SK-N-SH (cell line): ENCODE measurements at regions not wholly inside any gene's neighbourhood (a gene's known extent, or its start where the extent isn't known, plus 50 kb on each side); places are given as distances from the start of the nearest gene placed in this dataset.

Experiments used
- CTCF ChIA-PET: fragments of 300-600, 350-600 bp; formaldehyde crosslinking; extraction: SDS; loops from one replicate; lab custom pipeline; 2021; lab: Yijun Ruan, JAX
- POLR2A ChIA-PET: fragments of 350-600 bp; sonication (Branson Sonifier 250); formaldehyde crosslinking; extraction: SDS; loops from one replicate; lab custom pipeline; 2020; ENCODE audit warnings: antibody characterized with exemption, inconsistent platforms; lab: Yijun Ruan, JAX
- DNase-seq: peaks from one replicate; pipeline ENCODE4 v3.0.0; 2012
- H2AFZ ChIP-seq: fragments of 200-600 bp; sonication (generic); 2 replicates; pipeline ENCODE4 v1.8.1; 2016; ENCODE audit warnings: antibody characterized with exemption, mild to moderate bottlenecking, low read depth
- H3F3A ChIP-seq: fragments of 200-600 bp; sonication (generic); replicated peaks from 2 replicates; pipeline ENCODE3; 2016; ENCODE audit warnings: antibody characterized with exemption, mild to moderate bottlenecking; ENCODE audit not compliant: insufficient read depth
- H3K27ac ChIP-seq, 2 experiments: fragments of 200-500 bp in 1 of 2; fragments of 200-600 bp in 1 of 2; sonication (Bioruptor generic) in 1 of 2; sonication (generic), shearing (Covaris generic) in 1 of 2; 2 replicates each; pipeline versions ENCODE4 v1.5.1 to v1.6.1; 2014 to 2016; ENCODE audit warnings: low read depth in 2 of 2, inconsistent platforms in 1 of 2, low read length in 1 of 2, mild to moderate bottlenecking in 1 of 2, mixed read lengths in 1 of 2
- H3K27me3 ChIP-seq: fragments of 200-600 bp; sonication (generic), shearing (Covaris generic); 2 replicates; pipeline ENCODE4 v1.6.1; 2016; ENCODE audit warnings: mixed run types; ENCODE audit not compliant: insufficient read depth
- H3K36me3 ChIP-seq, 2 experiments: fragments of 200-500 bp in 1 of 2; fragments of 200-600 bp in 1 of 2; sonication (Bioruptor generic) in 1 of 2; sonication (generic) in 1 of 2; replicated peaks in 1 of 2; 2 replicates each; pipeline versions ENCODE3 to v1.5.1; 2014 to 2016; ENCODE audit warnings: low read length in 1 of 2, mild to moderate bottlenecking in 1 of 2; ENCODE audit not compliant: insufficient read depth in 2 of 2, control insufficient read depth in 1 of 2
- H3K4me1 ChIP-seq, 2 experiments: fragments of 200-500 bp in 1 of 2; fragments of 200-600 bp in 1 of 2; sonication (Bioruptor generic) in 1 of 2; sonication (generic), shearing (Covaris generic) in 1 of 2; 2 replicates each; pipeline versions ENCODE4 v1.5.1 to v1.6.1; 2014 to 2016; ENCODE audit warnings: low read depth in 1 of 2, low read length in 1 of 2, mixed run types in 1 of 2; ENCODE audit not compliant: insufficient read depth in 2 of 2, control insufficient read depth in 1 of 2
- H3K4me2 ChIP-seq: fragments of 200-600 bp; sonication (generic), shearing (Covaris generic); 2 replicates; pipeline ENCODE4 v1.6.1; 2017; ENCODE audit warnings: mixed run types
- H3K4me3 ChIP-seq, 2 experiments: fragments of 200-500 bp in 1 of 2; fragments of 200-600 bp in 1 of 2; sonication (Bioruptor generic) in 1 of 2; sonication (generic), shearing (Covaris generic) in 1 of 2; 2 replicates each; pipeline versions ENCODE4 v1.5.1 to v1.8.1; 2014 to 2016; ENCODE audit warnings: low read depth in 2 of 2, inconsistent platforms in 1 of 2, low read length in 1 of 2, mild to moderate bottlenecking in 1 of 2, mixed read lengths in 1 of 2, moderate library complexity in 1 of 2
- H3K79me2 ChIP-seq: fragments of 200-600 bp; sonication (generic); 2 replicates; pipeline ENCODE4 v1.8.1; 2017; ENCODE audit warnings: mild to moderate bottlenecking; ENCODE audit not compliant: insufficient read depth
- H3K9ac ChIP-seq: fragments of 200-600 bp; sonication (generic); 2 replicates; pipeline ENCODE4 v1.6.1; 2017; ENCODE audit warnings: mixed run types
- H3K9me2 ChIP-seq: fragments of 200-600 bp; sonication (generic); 2 replicates; pipeline ENCODE4 v1.6.1; 2017; ENCODE audit warnings: mixed run types
- H3K9me3 ChIP-seq: fragments of 200-600 bp; sonication (generic); 2 replicates; pipeline ENCODE4 v1.6.1; 2017; ENCODE audit warnings: mixed run types, mild to moderate bottlenecking, moderate library complexity
- H4K20me1 ChIP-seq: fragments of 200-600 bp; sonication (generic); 2 replicates; pipeline ENCODE4 v1.6.1; 2017; ENCODE audit warnings: mild to moderate bottlenecking, mixed run types; ENCODE audit not compliant: insufficient read depth
- CHD2 ChIP-seq: fragments of 150-350 bp; IDR thresholded peaks from 2 replicates; pipeline ENCODE4 v1.6.1; 2018; ENCODE audit warnings: low read length; ENCODE audit not compliant: partially characterized antibody
- FOSL2 ChIP-seq: IDR thresholded peaks from 2 replicates; pipeline ENCODE4 v1.4.0; 2012; ENCODE audit warnings: low read depth, mild to moderate bottlenecking, moderate library complexity, borderline replicate concordance
- FOXJ3 ChIP-seq: sonication (generic); formaldehyde crosslinking; IDR thresholded peaks from 2 replicates; pipeline ENCODE4 v1.5.1; 2020; ENCODE audit warnings: mild to moderate bottlenecking, missing genetic modification reagents
- FOXM1 ChIP-seq: IDR thresholded peaks from 2 replicates; pipeline ENCODE4 v1.4.0; 2012; ENCODE audit warnings: low read depth, mild to moderate bottlenecking
- MXI1 ChIP-seq: IDR thresholded peaks from 2 replicates; pipeline ENCODE4 v1.6.1; 2012; ENCODE audit warnings: mild to moderate bottlenecking, low read depth, low read length, improper control_type of control experiment
- NRF1 ChIP-seq: IDR thresholded peaks from 2 replicates; pipeline ENCODE4 v1.6.1; 2012; ENCODE audit warnings: low read depth, mild to moderate bottlenecking, low read length
- TAF1 ChIP-seq: IDR thresholded peaks from 2 replicates; pipeline ENCODE4 v1.6.1; 2012; ENCODE audit warnings: low read depth, mild to moderate bottlenecking, low read length, moderate library complexity, borderline replicate concordance
- TEAD4 ChIP-seq: IDR thresholded peaks from 2 replicates; pipeline ENCODE4 v1.4.0; 2012; ENCODE audit warnings: mild to moderate bottlenecking, borderline replicate concordance; ENCODE audit not compliant: insufficient read depth
- ZBTB33 ChIP-seq: IDR thresholded peaks from 2 replicates; pipeline ENCODE4 v1.4.0; 2012; ENCODE audit warnings: low read depth, borderline replicate concordance
- WGBS: methylation state at CpG from one replicate; pipeline ENCODE4 v1.1.6; 2017; ENCODE audit warnings: low lambda C conversion rate; 5-methylcytosine and 5-hydroxymethylcytosine counted together
- TF ChIP-seq, protein P1 (sequence below): IDR thresholded peaks from 2 replicates; pipeline ENCODE4; 2012
- TF ChIP-seq, protein P2 (sequence below): fragments of 150-350 bp; IDR thresholded peaks from 2 replicates; pipeline ENCODE4 v1.6.1; 2017; ENCODE audit warnings: antibody characterized with exemption, low read length, low read depth, borderline replicate concordance

GRCh38 chr13:78102741-78103140 is 184.1 kb upstream of the EDNRB start:
- no peak overlapping the region for H3K9ac ChIP-seq
- 62% methylated on average over 2 of the region's 2 CpGs for WGBS
- H3K27me3 ChIP-seq, result no peaks in the 10 kb centered on the region
- no peaks in the 10 kb centered on the region for H3K9me2 ChIP-seq
- no peak overlapping the region for H3K4me2 ChIP-seq
- TF ChIP-seq TAF1, result no peak
- TF ChIP-seq ZBTB33, result no peak
- no peak for TF ChIP-seq FOXJ3
- TF ChIP-seq, protein P1, sequence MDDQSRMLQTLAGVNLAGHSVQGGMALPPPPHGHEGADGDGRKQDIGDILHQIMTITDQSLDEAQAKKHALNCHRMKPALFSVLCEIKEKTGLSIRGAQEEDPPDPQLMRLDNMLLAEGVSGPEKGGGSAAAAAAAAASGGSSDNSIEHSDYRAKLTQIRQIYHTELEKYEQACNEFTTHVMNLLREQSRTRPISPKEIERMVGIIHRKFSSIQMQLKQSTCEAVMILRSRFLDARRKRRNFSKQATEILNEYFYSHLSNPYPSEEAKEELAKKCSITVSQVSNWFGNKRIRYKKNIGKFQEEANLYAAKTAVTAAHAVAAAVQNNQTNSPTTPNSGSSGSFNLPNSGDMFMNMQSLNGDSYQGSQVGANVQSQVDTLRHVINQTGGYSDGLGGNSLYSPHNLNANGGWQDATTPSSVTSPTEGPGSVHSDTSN, result no peak
- no peak for TF ChIP-seq FOSL2
- no peak for TF ChIP-seq CHD2
- TF ChIP-seq FOXM1, result no peak
- TF ChIP-seq, protein P2, sequence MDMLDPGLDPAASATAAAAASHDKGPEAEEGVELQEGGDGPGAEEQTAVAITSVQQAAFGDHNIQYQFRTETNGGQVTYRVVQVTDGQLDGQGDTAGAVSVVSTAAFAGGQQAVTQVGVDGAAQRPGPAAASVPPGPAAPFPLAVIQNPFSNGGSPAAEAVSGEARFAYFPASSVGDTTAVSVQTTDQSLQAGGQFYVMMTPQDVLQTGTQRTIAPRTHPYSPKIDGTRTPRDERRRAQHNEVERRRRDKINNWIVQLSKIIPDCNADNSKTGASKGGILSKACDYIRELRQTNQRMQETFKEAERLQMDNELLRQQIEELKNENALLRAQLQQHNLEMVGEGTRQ, result no peak
- TF ChIP-seq NRF1, result no peak
- no peak for TF ChIP-seq TEAD4
- no peaks in the 10 kb centered on the region for H3F3A ChIP-seq
- H3K4me1 ChIP-seq, result no peaks in the 10 kb centered on the region; a peak in 1 of 4 replicates
- H4K20me1 ChIP-seq, result no peaks in the 10 kb centered on the region
- H2AFZ ChIP-seq, result no peak overlapping the region
- POLR2A ChIA-PET, result no interaction called here
- H3K9me3 ChIP-seq, result no peaks in the 10 kb centered on the region
- DNase-seq, result no peak
- H3K4me3 ChIP-seq, result no peak overlapping the region
- no peak overlapping the region for H3K27ac ChIP-seq
- CTCF ChIA-PET, result no interaction called here
- no peaks in the 10 kb centered on the region for H3K79me2 ChIP-seq
- no peaks in the 10 kb centered on the region for H3K36me3 ChIP-seq

DNA sequence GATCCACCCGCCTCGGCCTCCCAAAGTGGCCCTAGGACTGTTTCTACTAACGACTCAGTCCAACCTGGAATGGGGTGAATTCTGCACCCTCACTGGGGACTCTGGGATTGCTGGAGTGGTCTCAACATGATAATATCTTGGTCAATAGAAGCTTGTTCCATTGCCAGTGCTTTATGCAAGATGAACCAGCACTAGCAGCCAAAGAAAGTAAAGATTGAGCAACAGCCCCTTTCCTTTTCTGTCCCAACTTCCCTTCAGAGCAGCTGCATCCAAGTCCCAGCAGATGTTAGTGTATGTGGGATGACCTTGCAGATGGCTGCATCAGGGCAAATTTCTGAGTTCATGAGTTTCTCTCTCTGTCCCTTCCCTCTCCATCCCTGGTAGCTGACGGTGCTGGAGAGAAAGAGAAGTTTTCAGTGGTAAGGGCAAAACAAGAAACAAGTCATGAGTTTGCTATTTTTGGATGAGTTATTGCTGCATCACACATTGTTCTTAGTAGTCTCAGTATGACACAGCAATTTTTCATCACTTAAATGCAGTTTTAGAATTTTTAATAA is 183.6 kb upstream of the EDNRB start:
- Histone ChIP-seq H3K36me3 (no peaks in the 10 kb centered on the region), H3K9ac (no peak overlapping the region), H3F3A (no peaks in the 10 kb centered on the region), H3K79me2 (no peaks in the 10 kb centered on the region), H3K4me3 (no peak overlapping the region), H3K27me3 (no peaks in the 10 kb centered on the region), H2AFZ (no peak overlapping the region), H4K20me1 (no peaks in the 10 kb centered on the region), H3K4me2 (no peak overlapping the region), H3K27ac (no peak overlapping the region), H3K9me2 (no peaks in the 10 kb centered on the region), H3K4me1 (no peaks in the 10 kb centered on the region; a peak in 1 of 4 replicates), H3K9me3 (no peaks in the 10 kb centered on the region)
- ChIA-PET POLR2A (no interaction called here), CTCF (no interaction called here)
- no peak for DNase-seq
- TF ChIP-seq TAF1, result no peak
- no peak for TF ChIP-seq MXI1
- 20% methylated on average over 4 of the region's 4 CpGs for WGBS
